Esophagus muscularis mucosa (tissue), 3 donors: ENCODE measurements at regions not wholly inside any gene's neighbourhood (a gene's known extent, or its start where the extent isn't known, plus 50 kb on each side); places are given as distances from the start of the nearest gene placed in this dataset.

ENCODE experiments used
- POLR2A ChIP-seq: fragments of 450-650 bp; IDR thresholded peaks from one replicate; pipeline ENCODE4 v1.6.1; 2017; ENCODE audit warnings: antibody characterized with exemption, moderate library complexity, mild to moderate bottlenecking, low read depth
- POLR2AphosphoS5 ChIP-seq, 2 donors: sonication (generic); formaldehyde crosslinking; IDR thresholded peaks; one replicate each; pipeline ENCODE4 v1.6.1; 2017; ENCODE audit warnings: antibody characterized with exemption in 2 of 2
- TF ChIP-seq, protein P1 (sequence below), 3 experiments: fragments of 200-600 bp in 2 of 3; fragments of 450-650 bp in 1 of 3; sonication (generic) in 2 of 3; IDR thresholded peaks; one replicate each; pipeline ENCODE4 v1.5.1; 2017 to 2019; ENCODE audit warnings: antibody characterized with exemption in 3 of 3, mild to moderate bottlenecking in 2 of 3, moderate library complexity in 1 of 3

DNA sequence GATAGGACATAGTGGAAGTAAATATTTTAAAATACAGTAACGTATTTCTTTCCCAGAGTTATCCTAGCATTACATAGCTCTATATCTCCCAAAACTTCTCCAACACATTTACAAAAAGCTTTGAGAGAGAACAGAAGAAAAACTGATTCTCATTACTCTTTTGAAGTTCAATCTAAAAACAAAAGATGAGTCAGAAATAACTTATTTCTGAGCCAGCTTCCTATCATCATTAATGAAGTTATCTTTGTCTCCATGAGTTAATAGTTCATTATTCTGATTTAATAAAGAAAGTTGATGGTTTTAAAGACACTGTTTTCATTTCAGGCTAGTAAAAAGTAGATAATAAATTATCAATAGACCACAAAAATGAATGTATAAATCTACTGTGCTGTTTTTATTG lies 446.7 kb upstream of the SPRY2 start:
- TF ChIP-seq, protein P1, sequence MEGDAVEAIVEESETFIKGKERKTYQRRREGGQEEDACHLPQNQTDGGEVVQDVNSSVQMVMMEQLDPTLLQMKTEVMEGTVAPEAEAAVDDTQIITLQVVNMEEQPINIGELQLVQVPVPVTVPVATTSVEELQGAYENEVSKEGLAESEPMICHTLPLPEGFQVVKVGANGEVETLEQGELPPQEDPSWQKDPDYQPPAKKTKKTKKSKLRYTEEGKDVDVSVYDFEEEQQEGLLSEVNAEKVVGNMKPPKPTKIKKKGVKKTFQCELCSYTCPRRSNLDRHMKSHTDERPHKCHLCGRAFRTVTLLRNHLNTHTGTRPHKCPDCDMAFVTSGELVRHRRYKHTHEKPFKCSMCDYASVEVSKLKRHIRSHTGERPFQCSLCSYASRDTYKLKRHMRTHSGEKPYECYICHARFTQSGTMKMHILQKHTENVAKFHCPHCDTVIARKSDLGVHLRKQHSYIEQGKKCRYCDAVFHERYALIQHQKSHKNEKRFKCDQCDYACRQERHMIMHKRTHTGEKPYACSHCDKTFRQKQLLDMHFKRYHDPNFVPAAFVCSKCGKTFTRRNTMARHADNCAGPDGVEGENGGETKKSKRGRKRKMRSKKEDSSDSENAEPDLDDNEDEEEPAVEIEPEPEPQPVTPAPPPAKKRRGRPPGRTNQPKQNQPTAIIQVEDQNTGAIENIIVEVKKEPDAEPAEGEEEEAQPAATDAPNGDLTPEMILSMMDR (IDR thresholded peaks at IDR 0.05): no peak
- TF ChIP-seq POLR2AphosphoS5 (IDR thresholded peaks at IDR 0.05) (no peak), POLR2A (no peak)
